ENCODE measurements at regions not wholly inside any gene's neighbourhood (a gene's known extent, or its start where the extent isn't known, plus 50 kb on each side); places are given as distances from the start of the nearest gene placed in this dataset.

- no peak for TF ChIP-seq POLR2AphosphoS5 (IDR thresholded peaks at IDR 0.05)
- TF ChIP-seq, protein P1, sequence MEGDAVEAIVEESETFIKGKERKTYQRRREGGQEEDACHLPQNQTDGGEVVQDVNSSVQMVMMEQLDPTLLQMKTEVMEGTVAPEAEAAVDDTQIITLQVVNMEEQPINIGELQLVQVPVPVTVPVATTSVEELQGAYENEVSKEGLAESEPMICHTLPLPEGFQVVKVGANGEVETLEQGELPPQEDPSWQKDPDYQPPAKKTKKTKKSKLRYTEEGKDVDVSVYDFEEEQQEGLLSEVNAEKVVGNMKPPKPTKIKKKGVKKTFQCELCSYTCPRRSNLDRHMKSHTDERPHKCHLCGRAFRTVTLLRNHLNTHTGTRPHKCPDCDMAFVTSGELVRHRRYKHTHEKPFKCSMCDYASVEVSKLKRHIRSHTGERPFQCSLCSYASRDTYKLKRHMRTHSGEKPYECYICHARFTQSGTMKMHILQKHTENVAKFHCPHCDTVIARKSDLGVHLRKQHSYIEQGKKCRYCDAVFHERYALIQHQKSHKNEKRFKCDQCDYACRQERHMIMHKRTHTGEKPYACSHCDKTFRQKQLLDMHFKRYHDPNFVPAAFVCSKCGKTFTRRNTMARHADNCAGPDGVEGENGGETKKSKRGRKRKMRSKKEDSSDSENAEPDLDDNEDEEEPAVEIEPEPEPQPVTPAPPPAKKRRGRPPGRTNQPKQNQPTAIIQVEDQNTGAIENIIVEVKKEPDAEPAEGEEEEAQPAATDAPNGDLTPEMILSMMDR (IDR thresholded peaks at IDR 0.05) = no peak
These were observed 68.5 kb upstream of the LGR5 start for GRCh38 chr12:71371122-71371521.
